Keratinocyte (primary cell): ENCODE measurements at regions not wholly inside any gene's neighbourhood (a gene's known extent, or its start where the extent isn't known, plus 50 kb on each side); places are given as distances from the start of the nearest gene placed in this dataset.
"Not testable (repeated sequence)": the region's sequence is repeated elsewhere in the genome, so short reads cannot be mapped to it uniquely, and the experiment has no call there.

Experiments
- EZH2 ChIP-seq: IDR thresholded peaks from one replicate; pipeline ENCODE4 v1.6.1; 2012; ENCODE audit warnings: inconsistent platforms, mild to moderate bottlenecking, low read length, moderate library complexity
- TF ChIP-seq, protein P1 (sequence below), 3 experiments: IDR thresholded peaks in 1 of 3; conservative IDR thresholded peaks in 1 of 3; optimal IDR thresholded peaks in 1 of 3; 2 replicates in 2 of 3; 3 replicates in 1 of 3; pipeline versions ENCODE3 to v1.5.1; 2011; ENCODE audit warnings: low read length in 3 of 3, mild to moderate bottlenecking in 3 of 3, moderate library complexity in 2 of 3, control low read depth in 1 of 3, inconsistent platforms in 1 of 3; ENCODE audit not compliant: insufficient read depth in 2 of 3; ENCODE audit errors: extremely low read depth in 1 of 3

DNA sequence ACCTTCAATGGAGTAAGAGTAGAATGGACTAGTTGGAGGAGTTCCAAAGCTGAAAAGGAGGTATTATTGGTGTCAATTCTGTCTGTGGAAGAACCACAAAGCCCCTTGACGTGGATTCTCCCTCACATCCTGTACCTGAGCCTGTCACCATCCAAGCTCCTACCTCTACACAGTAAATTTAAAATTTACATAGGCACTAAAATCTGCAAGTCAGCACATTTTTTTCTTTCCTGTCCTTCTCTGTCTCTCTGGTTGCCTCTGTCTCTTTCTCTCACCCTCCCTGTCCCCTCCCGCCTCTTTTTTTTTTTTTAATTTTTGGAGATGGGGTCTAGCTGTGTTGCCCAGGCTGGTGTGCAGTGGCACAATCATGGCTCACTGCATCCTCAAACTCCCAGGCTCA, 236.2 kb downstream of the ZNF37A start:
- TF ChIP-seq, protein P1, sequence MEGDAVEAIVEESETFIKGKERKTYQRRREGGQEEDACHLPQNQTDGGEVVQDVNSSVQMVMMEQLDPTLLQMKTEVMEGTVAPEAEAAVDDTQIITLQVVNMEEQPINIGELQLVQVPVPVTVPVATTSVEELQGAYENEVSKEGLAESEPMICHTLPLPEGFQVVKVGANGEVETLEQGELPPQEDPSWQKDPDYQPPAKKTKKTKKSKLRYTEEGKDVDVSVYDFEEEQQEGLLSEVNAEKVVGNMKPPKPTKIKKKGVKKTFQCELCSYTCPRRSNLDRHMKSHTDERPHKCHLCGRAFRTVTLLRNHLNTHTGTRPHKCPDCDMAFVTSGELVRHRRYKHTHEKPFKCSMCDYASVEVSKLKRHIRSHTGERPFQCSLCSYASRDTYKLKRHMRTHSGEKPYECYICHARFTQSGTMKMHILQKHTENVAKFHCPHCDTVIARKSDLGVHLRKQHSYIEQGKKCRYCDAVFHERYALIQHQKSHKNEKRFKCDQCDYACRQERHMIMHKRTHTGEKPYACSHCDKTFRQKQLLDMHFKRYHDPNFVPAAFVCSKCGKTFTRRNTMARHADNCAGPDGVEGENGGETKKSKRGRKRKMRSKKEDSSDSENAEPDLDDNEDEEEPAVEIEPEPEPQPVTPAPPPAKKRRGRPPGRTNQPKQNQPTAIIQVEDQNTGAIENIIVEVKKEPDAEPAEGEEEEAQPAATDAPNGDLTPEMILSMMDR (optimal IDR thresholded peaks at IDR 0.05 in 1 of 3, IDR thresholded peaks at IDR 0.05 in 1 of 3, conservative IDR thresholded peaks at IDR 0.05 in 1 of 3; ENCODE audit: extremely low read depth in 1 of 3, insufficient read depth in 2 of 3, low read length in 3 of 3): not testable (repeated sequence)
- not testable (repeated sequence) for TF ChIP-seq EZH2
